Heart left ventricle (tissue), 16 donors: ENCODE measurements at regions not wholly inside any gene's neighbourhood (a gene's known extent, or its start where the extent isn't known, plus 50 kb on each side); places are given as distances from the start of the nearest gene placed in this dataset.
A peak's percentile ranks its signal among the peaks of the same experiment; 100 is the strongest.
"Not testable (repeated sequence)": the region's sequence is repeated elsewhere in the genome, so short reads cannot be mapped to it uniquely, and the experiment has no call there.

Experiments used
- ATAC-seq, 4 donors: fragments of 200-7000 bp; cut with Tn5 transposase; one replicate each; pipeline ENCODE4 v1.9.1; 2020 to 2022; ENCODE audit warnings: moderate library complexity in 4 of 4, mild to moderate bottlenecking in 3 of 4, moderate number of reproducible peaks in 1 of 4
- DNase-seq, 5 donors: peaks; one replicate each; pipeline ENCODE4 v3.0.0-alpha.2; 2020
- H3K27ac ChIP-seq, 12 donors: fragments of 200-600 bp; sonication (generic) in 4 of 12; one replicate each; pipeline versions ENCODE4 v1.5.0 to v1.8.0; 2016 to 2022; ENCODE audit warnings: mild to moderate bottlenecking in 2 of 12
- H3K27me3 ChIP-seq, 9 donors: fragments of 200-600 bp; sonication (generic) in 2 of 9; one replicate each; pipeline versions ENCODE4 v1.5.1 to v1.8.0; 2016 to 2022; ENCODE audit warnings: mild to moderate bottlenecking in 3 of 9
- H3K36me3 ChIP-seq, 9 donors: fragments of 200-600 bp; sonication (generic) in 2 of 9; one replicate each; pipeline versions ENCODE4 v1.5.0 to v1.8.0; 2018 to 2022; ENCODE audit warnings: mild to moderate bottlenecking in 2 of 9
- H3K4me1 ChIP-seq, 12 donors: fragments of 200-600 bp; sonication (generic) in 4 of 12; one replicate each; pipeline versions ENCODE4 v1.5.0 to v1.8.0; 2016 to 2022; ENCODE audit warnings: mild to moderate bottlenecking in 3 of 12
- H3K4me3 ChIP-seq, 12 donors: fragments of 200-600 bp; sonication (generic) in 4 of 12; one replicate each; pipeline versions ENCODE4 v1.5.0 to v1.8.0; 2017 to 2022; ENCODE audit warnings: mild to moderate bottlenecking in 9 of 12, moderate library complexity in 4 of 12
- H3K9me3 ChIP-seq, 12 donors: fragments of 200-600 bp; sonication (generic) in 4 of 12; one replicate each; pipeline versions ENCODE4 v1.5.0 to v1.8.0; 2016 to 2022; ENCODE audit warnings: mild to moderate bottlenecking in 1 of 12
- CTCF ChIP-seq, 12 donors: fragments of 200-600 bp; sonication (generic) in 4 of 12; IDR thresholded peaks; one replicate each; pipeline versions ENCODE4 v1.5.0 to v1.8.0; 2018 to 2022; ENCODE audit warnings: antibody characterized with exemption in 12 of 12, mild to moderate bottlenecking in 5 of 12
- POLR2A ChIP-seq, 2 donors: fragments of 450-650 bp; IDR thresholded peaks; one replicate each; pipeline ENCODE4 v1.6.1; 2017; ENCODE audit warnings: antibody characterized with exemption in 2 of 2, mild to moderate bottlenecking in 2 of 2, moderate library complexity in 2 of 2
- WGBS, 4 donors: extraction: QIAGEN DNeasy Blood & Tissue Kit in 2 of 4; methylation state at CpG; one replicate each; pipeline versions ENCODE4 v1.1.5 to v1.1.7; 2013 to 2018; 5-methylcytosine and 5-hydroxymethylcytosine counted together
- intact Hi-C, 10 donors: fragments of 100-400 bp; cut with DNase I; formaldehyde crosslinking; loops; one replicate each; pipeline versions ENCODE4 v1.11.1 to v1.14.2; 2022
- donor health status: ischemic (EF 13 %, LVEDD 7.1; RV severe dilation, severe dysfunction).
- donor health status: healthy with polysubstance abuse.
- donor health status: DM: no; HTN: yes; CAD: no.
- donor health status: DM: no; HTN: no; CAD: no.
- donor health status: ischemic (EF 25% LVEDD 6.9; RV normal size, moderate dysfunction).
- donor health status: ischemic (EF 25% LVEDD 5.7; RV mildly dilated, moderate dysfunction).
- donor health status: healthy.
- donor health status: DM: yes; HTN: yes; CAD: no.
- donor health status: ischemic (EF 35%, LVEDD 5.7; RV mildly dilated, moderate dysfunction).
- donor health status: nonischemic (EF 11% LVEDD 7.7; RV severe dilation, severe dysfunction).
- donor health status: DM: yes; HTN: yes; CAD: no.
- donor health status: PGD.
- donor health status: ischemic (EF 29% LVEDD 5.4; RV normal size, mild dysfunction).
- donor health status: nonischemic (EF 23%, LVEDD 6.1; RV moderate dilation, normal function).

GRCh38 chr7:101753316-101753715 is 64.1 kb upstream of the CUX1 start:
- Histone ChIP-seq H3K27ac (no peak overlapping the region), H3K9me3 (no peaks in the 10 kb centered on the region), H3K4me1 (peaks cover 0 to 7% (median 0%) of the 10 kb centered on the region in 12 donors), H3K4me3 (no peak overlapping the region), H3K36me3 (no peaks in the 10 kb centered on the region), H3K27me3 (peaks cover 0 to 7% (median 0%) of the 10 kb centered on the region in 9 donors)
- DNase-seq (no peak), ATAC-seq (no peak)
- TF ChIP-seq CTCF (IDR thresholded peaks at IDR 0.05) = no peak
- TF ChIP-seq POLR2A (IDR thresholded peaks at IDR 0.05) = no peak
- intact Hi-C loops = no loop called here
- 78 to 87% (median 86%) methylated on average over 10 of the region's 10 CpGs for WGBS, 4 donors

- DNase-seq = no peak
- peak in 1 of 4 donors; percentile 28 for ATAC-seq
- H3K36me3 ChIP-seq = no peaks in the 10 kb centered on the region
- no peaks in the 10 kb centered on the region for H3K9me3 ChIP-seq
- WGBS, 4 donors = 21 to 26% (median 24%) methylated on average over 22 of the region's 22 CpGs
- H3K4me3 ChIP-seq = peak overlapping the region in 11 of 12 donors; percentile 31 to 63 (median 48)
- TF ChIP-seq POLR2A (IDR thresholded peaks at IDR 0.05) (no peak), CTCF (IDR thresholded peaks at IDR 0.05) (no peak)
- H3K27me3 ChIP-seq = peaks cover 0 to 7% (median 0%) of the 10 kb centered on the region in 9 donors
- H3K27ac ChIP-seq = peak overlapping the region in 3 of 12 donors; percentile 29 to 41 (median 35)
- intact Hi-C loops = loop anchor here in 1 of 10 donors (5.0 kb wide), 1 partner anchor 207 kb away; no protein-coding TSS in a partner anchor
- peaks cover 0 to 7% (median 0%) of the 10 kb centered on the region in 12 donors for H3K4me1 ChIP-seq
Observed at GRCh38 chr7:101754424-101755159, 62.8 kb upstream of the CUX1 start.

- H3K9me3 ChIP-seq = no peaks in the 10 kb centered on the region
- H3K36me3 ChIP-seq = no peaks in the 10 kb centered on the region
- intact Hi-C loops = loop anchor here in 1 of 10 donors (5.0 kb wide), 1 partner anchor 211 kb away; no protein-coding TSS in a partner anchor
- DNase-seq (no peak), ATAC-seq (no peak)
- H3K4me3 ChIP-seq = no peak overlapping the region
- WGBS, 4 donors = 87 to 95% (median 93%) methylated on average over 7 of the region's 7 CpGs
- no peak for TF ChIP-seq CTCF (IDR thresholded peaks at IDR 0.05)
- no peaks in the 10 kb centered on the region for H3K27me3 ChIP-seq
- peaks cover 0 to 7% (median 0%) of the 10 kb centered on the region in 12 donors for H3K4me1 ChIP-seq
- no peak overlapping the region for H3K27ac ChIP-seq
Observed at GRCh38 chr7:101757879-101758278, 59.5 kb upstream of the CUX1 start.

GRCh38 chr7:101758519-101758918 is 58.9 kb upstream of the CUX1 start:
- not testable (repeated sequence) for ATAC-seq

More at GRCh38 chr7:101758519-101758918, 58.9 kb upstream of the CUX1 start:
- not testable (repeated sequence) for H3K27ac ChIP-seq, H3K9me3 ChIP-seq, H3K4me3 ChIP-seq, H3K4me1 ChIP-seq, H3K27me3 ChIP-seq, DNase-seq, H3K36me3 ChIP-seq
- intact Hi-C loops = loop anchor here in 1 of 10 donors (5.0 kb wide), 1 partner anchor 211 kb away; no protein-coding TSS in a partner anchor
- WGBS, 4 donors = 85 to 97% (median 93%) methylated on average over 2 of the region's 2 CpGs
